Breast epithelium (tissue), 3 donors: ENCODE measurements at regions not wholly inside any gene's neighbourhood (a gene's known extent, or its start where the extent isn't known, plus 50 kb on each side); places are given as distances from the start of the nearest gene placed in this dataset.

Source experiments
- CTCF ChIP-seq, 3 donors: fragments of 450-650 bp; IDR thresholded peaks; one replicate each; pipeline ENCODE4 v1.5.1; 2016 to 2017; ENCODE audit warnings: antibody characterized with exemption in 3 of 3, mild to moderate bottlenecking in 3 of 3, moderate library complexity in 3 of 3
- POLR2A ChIP-seq: fragments of 450-650 bp; IDR thresholded peaks from one replicate; pipeline ENCODE4 v1.6.1; 2016; ENCODE audit warnings: antibody characterized with exemption, mild to moderate bottlenecking, moderate library complexity
- POLR2AphosphoS5 ChIP-seq, 3 donors: sonication (generic); formaldehyde crosslinking; IDR thresholded peaks; one replicate each; pipeline ENCODE4 v1.6.1; 2017; ENCODE audit warnings: antibody characterized with exemption in 3 of 3

- TF ChIP-seq POLR2AphosphoS5 (IDR thresholded peaks at IDR 0.05) (no peak), POLR2A (no peak), CTCF (IDR thresholded peaks at IDR 0.05) (no peak)
These were observed 89.8 kb upstream of the GNAI1 start for GRCh38 chr7:80044796-80045195.
